Hematopoietic multipotent progenitor cell treated with erythropoietin and hydrocortisone succinate and interleukin-3 and kit ligand, for 17 days (in vitro differentiated cells): ENCODE measurements at regions not wholly inside any gene's neighbourhood (a gene's known extent, or its start where the extent isn't known, plus 50 kb on each side); places are given as distances from the start of the nearest gene placed in this dataset.

Experiments
- DNase-seq: peaks from one replicate; pipeline ENCODE4 v3.0.0-alpha.2; 2015; ENCODE audit warnings: low spot score

GRCh38 chr14:104462651-104463630 is 116.6 kb upstream of the C14orf180 start:
- DNase-seq: no peak

GRCh38 chr14:104464907-104465306 is 114.7 kb upstream of the C14orf180 start:
- no peak for DNase-seq

GRCh38 chr14:104465482-104466390 is 113.8 kb upstream of the C14orf180 start:
- DNase-seq: no peak

- DNase-seq: no peak
These were observed 112.3 kb upstream of the C14orf180 start for GRCh38 chr14:104467236-104467635.

- DNase-seq: no peak
These were observed 111.9 kb upstream of the C14orf180 start for GRCh38 chr14:104467641-104468040.

GRCh38 chr14:104469591-104469990 is 110.0 kb upstream of the C14orf180 start:
- no peak for DNase-seq

- no peak for DNase-seq
These were observed 109.0 kb upstream of the C14orf180 start for GRCh38 chr14:104470588-104470987.

- DNase-seq: no peak
These were observed 108.5 kb upstream of the C14orf180 start for GRCh38 chr14:104471114-104471513.

- DNase-seq: no peak
These were observed 107.5 kb upstream of the C14orf180 start for GRCh38 chr14:104472073-104472472.

- DNase-seq: no peak
These were observed 106.9 kb upstream of the C14orf180 start for GRCh38 chr14:104472536-104473243.

- no peak for DNase-seq
These were observed 106.4 kb upstream of the C14orf180 start for GRCh38 chr14:104473244-104473565.

GRCh38 chr14:104473649-104474494 is 105.7 kb upstream of the C14orf180 start:
- DNase-seq: no peak

GRCh38 chr14:104474495-104475213 is 104.9 kb upstream of the C14orf180 start:
- no peak for DNase-seq

- DNase-seq: no peak
These were observed 104.3 kb upstream of the C14orf180 start for GRCh38 chr14:104475256-104475655.

- no peak for DNase-seq
These were observed 103.8 kb upstream of the C14orf180 start for GRCh38 chr14:104475802-104476201.

GRCh38 chr14:104476437-104476836 is 103.1 kb upstream of the C14orf180 start:
- no peak for DNase-seq

- no peak for DNase-seq
These were observed 102.4 kb upstream of the C14orf180 start for GRCh38 chr14:104477117-104477623.

GRCh38 chr14:104477666-104478380 is 101.7 kb upstream of the C14orf180 start:
- DNase-seq: no peak

GRCh38 chr14:104478656-104479055 is 100.9 kb upstream of the C14orf180 start:
- no peak for DNase-seq

GRCh38 chr14:104479901-104480300 is 99.7 kb upstream of the C14orf180 start:
- no peak for DNase-seq
